ENCODE measurements at regions not wholly inside any gene's neighbourhood (a gene's known extent, or its start where the extent isn't known, plus 50 kb on each side); places are given as distances from the start of the nearest gene placed in this dataset.

DNA sequence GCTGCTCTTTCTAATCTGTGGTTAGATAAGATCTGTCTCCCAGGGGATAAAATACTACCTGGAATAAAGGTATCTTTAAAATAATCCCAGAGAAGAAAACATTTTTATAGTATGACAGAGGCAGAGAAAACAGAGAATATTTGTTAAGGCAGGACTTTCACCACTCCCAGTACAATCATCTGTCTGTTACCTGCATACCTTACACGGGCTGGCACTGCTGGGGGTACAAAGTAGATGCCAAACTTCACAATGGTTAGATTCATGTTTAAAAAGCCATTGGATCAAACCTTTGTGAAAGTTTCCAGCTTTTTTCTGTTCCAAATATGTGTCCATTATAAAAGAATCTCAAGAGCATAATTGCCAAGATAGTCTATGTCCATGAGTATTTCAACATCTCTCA is 273.6 kb upstream of the BTG1 start:
- CTCF ChIA-PET, result no interaction called here
- DNase-seq, result no peak
- no peaks in the 10 kb centered on the region for H3F3A ChIP-seq (replicated peaks; ENCODE audit: insufficient read depth)
- H3K27ac ChIP-seq (ENCODE audit: low read depth in 2 of 2, low read length in 1 of 2), result no peak overlapping the region
- H3K36me3 ChIP-seq (replicated peaks in 1 of 2; ENCODE audit: control insufficient read depth in 1 of 2, insufficient read depth in 2 of 2, low read length in 1 of 2), result no peaks in the 10 kb centered on the region
- H3K9ac ChIP-seq, result no peak overlapping the region
- H2AFZ ChIP-seq (ENCODE audit: low read depth), result no peak overlapping the region
- H3K27me3 ChIP-seq (ENCODE audit: insufficient read depth), result no peaks in the 10 kb centered on the region
- TF ChIP-seq, protein P1, sequence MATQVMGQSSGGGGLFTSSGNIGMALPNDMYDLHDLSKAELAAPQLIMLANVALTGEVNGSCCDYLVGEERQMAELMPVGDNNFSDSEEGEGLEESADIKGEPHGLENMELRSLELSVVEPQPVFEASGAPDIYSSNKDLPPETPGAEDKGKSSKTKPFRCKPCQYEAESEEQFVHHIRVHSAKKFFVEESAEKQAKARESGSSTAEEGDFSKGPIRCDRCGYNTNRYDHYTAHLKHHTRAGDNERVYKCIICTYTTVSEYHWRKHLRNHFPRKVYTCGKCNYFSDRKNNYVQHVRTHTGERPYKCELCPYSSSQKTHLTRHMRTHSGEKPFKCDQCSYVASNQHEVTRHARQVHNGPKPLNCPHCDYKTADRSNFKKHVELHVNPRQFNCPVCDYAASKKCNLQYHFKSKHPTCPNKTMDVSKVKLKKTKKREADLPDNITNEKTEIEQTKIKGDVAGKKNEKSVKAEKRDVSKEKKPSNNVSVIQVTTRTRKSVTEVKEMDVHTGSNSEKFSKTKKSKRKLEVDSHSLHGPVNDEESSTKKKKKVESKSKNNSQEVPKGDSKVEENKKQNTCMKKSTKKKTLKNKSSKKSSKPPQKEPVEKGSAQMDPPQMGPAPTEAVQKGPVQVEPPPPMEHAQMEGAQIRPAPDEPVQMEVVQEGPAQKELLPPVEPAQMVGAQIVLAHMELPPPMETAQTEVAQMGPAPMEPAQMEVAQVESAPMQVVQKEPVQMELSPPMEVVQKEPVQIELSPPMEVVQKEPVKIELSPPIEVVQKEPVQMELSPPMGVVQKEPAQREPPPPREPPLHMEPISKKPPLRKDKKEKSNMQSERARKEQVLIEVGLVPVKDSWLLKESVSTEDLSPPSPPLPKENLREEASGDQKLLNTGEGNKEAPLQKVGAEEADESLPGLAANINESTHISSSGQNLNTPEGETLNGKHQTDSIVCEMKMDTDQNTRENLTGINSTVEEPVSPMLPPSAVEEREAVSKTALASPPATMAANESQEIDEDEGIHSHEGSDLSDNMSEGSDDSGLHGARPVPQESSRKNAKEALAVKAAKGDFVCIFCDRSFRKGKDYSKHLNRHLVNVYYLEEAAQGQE (IDR thresholded peaks at IDR 0.05; ENCODE audit: low read depth, low read length), result no peak
- TF ChIP-seq, protein P2, sequence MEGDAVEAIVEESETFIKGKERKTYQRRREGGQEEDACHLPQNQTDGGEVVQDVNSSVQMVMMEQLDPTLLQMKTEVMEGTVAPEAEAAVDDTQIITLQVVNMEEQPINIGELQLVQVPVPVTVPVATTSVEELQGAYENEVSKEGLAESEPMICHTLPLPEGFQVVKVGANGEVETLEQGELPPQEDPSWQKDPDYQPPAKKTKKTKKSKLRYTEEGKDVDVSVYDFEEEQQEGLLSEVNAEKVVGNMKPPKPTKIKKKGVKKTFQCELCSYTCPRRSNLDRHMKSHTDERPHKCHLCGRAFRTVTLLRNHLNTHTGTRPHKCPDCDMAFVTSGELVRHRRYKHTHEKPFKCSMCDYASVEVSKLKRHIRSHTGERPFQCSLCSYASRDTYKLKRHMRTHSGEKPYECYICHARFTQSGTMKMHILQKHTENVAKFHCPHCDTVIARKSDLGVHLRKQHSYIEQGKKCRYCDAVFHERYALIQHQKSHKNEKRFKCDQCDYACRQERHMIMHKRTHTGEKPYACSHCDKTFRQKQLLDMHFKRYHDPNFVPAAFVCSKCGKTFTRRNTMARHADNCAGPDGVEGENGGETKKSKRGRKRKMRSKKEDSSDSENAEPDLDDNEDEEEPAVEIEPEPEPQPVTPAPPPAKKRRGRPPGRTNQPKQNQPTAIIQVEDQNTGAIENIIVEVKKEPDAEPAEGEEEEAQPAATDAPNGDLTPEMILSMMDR (IDR thresholded peaks at IDR 0.05), result no peak
- TF ChIP-seq, protein P3, sequence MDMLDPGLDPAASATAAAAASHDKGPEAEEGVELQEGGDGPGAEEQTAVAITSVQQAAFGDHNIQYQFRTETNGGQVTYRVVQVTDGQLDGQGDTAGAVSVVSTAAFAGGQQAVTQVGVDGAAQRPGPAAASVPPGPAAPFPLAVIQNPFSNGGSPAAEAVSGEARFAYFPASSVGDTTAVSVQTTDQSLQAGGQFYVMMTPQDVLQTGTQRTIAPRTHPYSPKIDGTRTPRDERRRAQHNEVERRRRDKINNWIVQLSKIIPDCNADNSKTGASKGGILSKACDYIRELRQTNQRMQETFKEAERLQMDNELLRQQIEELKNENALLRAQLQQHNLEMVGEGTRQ (IDR thresholded peaks at IDR 0.05; ENCODE audit: borderline replicate concordance, low read depth, low read length), result no peak
- TF ChIP-seq ELF1 (IDR thresholded peaks at IDR 0.05) (no peak), FOXJ3 (CRISPR knock-in tag; IDR thresholded peaks at IDR 0.05) (no peak), YY1 (IDR thresholded peaks at IDR 0.05; ENCODE audit: low read depth) (no peak), EZH2phosphoT487 (IDR thresholded peaks at IDR 0.05; ENCODE audit: borderline replicate concordance, low read depth) (no peak)
- POLR2A ChIA-PET, result no interaction called here
- H3K4me1 ChIP-seq (ENCODE audit: control insufficient read depth in 1 of 2, insufficient read depth in 2 of 2, low read depth in 1 of 2, low read length in 1 of 2), result no peaks in the 10 kb centered on the region
- no peaks in the 10 kb centered on the region for H3K9me2 ChIP-seq
- 44% methylated on average over 1 of the region's 1 CpG for WGBS (ENCODE audit: low lambda C conversion rate)
- no peak overlapping the region for H3K4me3 ChIP-seq (ENCODE audit: low read depth in 2 of 2, low read length in 1 of 2)
- no peaks in the 10 kb centered on the region for H3K79me2 ChIP-seq (ENCODE audit: insufficient read depth)
- no peak overlapping the region for H3K4me2 ChIP-seq
- no peaks in the 10 kb centered on the region for H3K9me3 ChIP-seq
- H4K20me1 ChIP-seq (ENCODE audit: insufficient read depth), result no peaks in the 10 kb centered on the region

DNA sequence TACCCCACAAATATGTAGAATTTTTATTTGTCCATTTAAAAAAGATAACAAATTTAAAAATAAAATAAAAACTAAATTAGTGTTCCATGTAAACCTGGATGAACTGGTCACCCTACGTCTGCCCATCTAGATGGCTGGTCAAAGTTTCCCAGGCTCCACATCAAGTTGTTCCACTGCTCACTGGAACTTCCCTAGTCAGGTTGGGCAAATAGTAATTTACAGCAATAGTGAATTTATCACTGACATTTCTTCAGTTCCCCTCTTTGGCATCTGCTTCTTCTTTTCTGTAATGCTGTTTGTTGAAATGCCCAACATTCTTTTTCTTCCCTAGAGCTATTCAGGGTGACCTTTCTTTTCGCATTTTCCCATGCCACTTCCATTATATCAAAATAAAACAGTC is 272.7 kb upstream of the BTG1 start:
- no peak overlapping the region for H3K9ac ChIP-seq
- no peaks in the 10 kb centered on the region for H4K20me1 ChIP-seq (ENCODE audit: insufficient read depth)
- no peaks in the 10 kb centered on the region for H3K79me2 ChIP-seq (ENCODE audit: insufficient read depth)
- H3K4me1 ChIP-seq (ENCODE audit: control insufficient read depth in 1 of 2, insufficient read depth in 2 of 2, low read depth in 1 of 2, low read length in 1 of 2), result no peaks in the 10 kb centered on the region
- no peaks in the 10 kb centered on the region for H3K9me3 ChIP-seq
- no peak overlapping the region for H3K27ac ChIP-seq (ENCODE audit: low read depth in 2 of 2, low read length in 1 of 2)
- H3K4me3 ChIP-seq (ENCODE audit: low read depth in 2 of 2, low read length in 1 of 2), result no peak overlapping the region
- H3K36me3 ChIP-seq (replicated peaks in 1 of 2; ENCODE audit: control insufficient read depth in 1 of 2, insufficient read depth in 2 of 2, low read length in 1 of 2), result no peaks in the 10 kb centered on the region
- H3K4me2 ChIP-seq, result no peak overlapping the region
- no peaks in the 10 kb centered on the region for H3K9me2 ChIP-seq
- DNase-seq, result no peak
- H2AFZ ChIP-seq (ENCODE audit: low read depth), result no peak overlapping the region
- ChIA-PET POLR2A (interaction anchor here (0.7 kb wide), 1 partner anchor 273 kb away, joined by 3 read pairs; the partner anchor contains the start of gene BTG1), CTCF (no interaction called here)
- H3F3A ChIP-seq (replicated peaks; ENCODE audit: insufficient read depth), result no peaks in the 10 kb centered on the region
- H3K27me3 ChIP-seq (ENCODE audit: insufficient read depth), result no peaks in the 10 kb centered on the region
- 61% methylated on average over 2 of the region's 2 CpGs for WGBS (ENCODE audit: low lambda C conversion rate)
- no peak for TF ChIP-seq SMC3 (IDR thresholded peaks at IDR 0.05; ENCODE audit: low read depth, low read length)
- no peak for TF ChIP-seq TCF12 (IDR thresholded peaks at IDR 0.05)
- no peak for TF ChIP-seq FOXM1 (IDR thresholded peaks at IDR 0.05; ENCODE audit: low read depth)
- TF ChIP-seq, protein P4, sequence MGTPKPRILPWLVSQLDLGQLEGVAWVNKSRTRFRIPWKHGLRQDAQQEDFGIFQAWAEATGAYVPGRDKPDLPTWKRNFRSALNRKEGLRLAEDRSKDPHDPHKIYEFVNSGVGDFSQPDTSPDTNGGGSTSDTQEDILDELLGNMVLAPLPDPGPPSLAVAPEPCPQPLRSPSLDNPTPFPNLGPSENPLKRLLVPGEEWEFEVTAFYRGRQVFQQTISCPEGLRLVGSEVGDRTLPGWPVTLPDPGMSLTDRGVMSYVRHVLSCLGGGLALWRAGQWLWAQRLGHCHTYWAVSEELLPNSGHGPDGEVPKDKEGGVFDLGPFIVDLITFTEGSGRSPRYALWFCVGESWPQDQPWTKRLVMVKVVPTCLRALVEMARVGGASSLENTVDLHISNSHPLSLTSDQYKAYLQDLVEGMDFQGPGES (IDR thresholded peaks at IDR 0.05; ENCODE audit: low read depth, low read length), result no peak
- no peak for TF ChIP-seq GATA2 (CRISPR knock-in tag; IDR thresholded peaks at IDR 0.05)
- TF ChIP-seq YY1 (IDR thresholded peaks at IDR 0.05; ENCODE audit: low read depth), result no peak
- TF ChIP-seq, protein P3 (IDR thresholded peaks at IDR 0.05; ENCODE audit: borderline replicate concordance, low read depth, low read length), result no peak
- TF ChIP-seq, protein P1 (IDR thresholded peaks at IDR 0.05; ENCODE audit: low read depth, low read length), result no peak
- TF ChIP-seq NFIC (IDR thresholded peaks at IDR 0.05; ENCODE audit: borderline replicate concordance), result no peak
- TF ChIP-seq FOXJ3 (CRISPR knock-in tag; IDR thresholded peaks at IDR 0.05), result no peak
- TF ChIP-seq MEF2A (IDR thresholded peaks at IDR 0.05; ENCODE audit: borderline replicate concordance, low read depth), result no peak
- no peak for TF ChIP-seq ELF1 (IDR thresholded peaks at IDR 0.05)
